NT2/D1 (cell line): ENCODE measurements at regions not wholly inside any gene's neighbourhood (a gene's known extent, or its start where the extent isn't known, plus 50 kb on each side); places are given as distances from the start of the nearest gene placed in this dataset.

Source experiments
- DNase-seq: peaks from one replicate; pipeline ENCODE4 v3.0.0-alpha.2; 2011; ENCODE audit warnings: low read depth, low spot score
- H3K27me3 ChIP-seq: 2 replicates; pipeline ENCODE4 v1.6.0; 2011; ENCODE audit warnings: mild to moderate bottlenecking; ENCODE audit not compliant: insufficient read length, insufficient read depth
- H3K36me3 ChIP-seq: 2 replicates; pipeline ENCODE4 v1.6.1; 2011; ENCODE audit warnings: mild to moderate bottlenecking, low read length, mixed read lengths; ENCODE audit not compliant: insufficient read depth, insufficient read length
- H3K4me1 ChIP-seq: 2 replicates; pipeline ENCODE4 v1.5.1; 2011; ENCODE audit not compliant: insufficient read depth, insufficient read length
- H3K4me3 ChIP-seq: 2 replicates; pipeline ENCODE4 v1.5.1; 2011; ENCODE audit warnings: low read depth; ENCODE audit not compliant: insufficient read length
- H3K9ac ChIP-seq: 2 replicates; pipeline ENCODE4 v1.6.0; 2011; ENCODE audit warnings: low read depth; ENCODE audit not compliant: insufficient read length
- H3K9me3 ChIP-seq: 2 replicates; pipeline ENCODE4 v1.5.1; 2011; ENCODE audit warnings: mild to moderate bottlenecking, low read length; ENCODE audit not compliant: insufficient read depth
- SUZ12 ChIP-seq: IDR thresholded peaks from 2 replicates; pipeline ENCODE4 v1.6.1; 2011; ENCODE audit not compliant: insufficient read length, insufficient read depth; ENCODE audit errors: extremely low read depth
- YY1 ChIP-seq: IDR thresholded peaks from 2 replicates; pipeline ENCODE4 v1.6.1; 2011; ENCODE audit not compliant: insufficient read length, insufficient read depth
- ZNF274 ChIP-seq: IDR thresholded peaks from 2 replicates; pipeline ENCODE4 v1.6.1; 2011; ENCODE audit warnings: mild to moderate bottlenecking, low read depth, low read length

- H3K4me1 ChIP-seq = no peaks in the 10 kb centered on the region
- H3K9me3 ChIP-seq = peaks cover 19% of the 10 kb centered on the region; the same call in 1 of the 2 replicates
- H3K27me3 ChIP-seq = no peaks in the 10 kb centered on the region
- H3K9ac ChIP-seq = no peak overlapping the region
- no peak for DNase-seq
- TF ChIP-seq SUZ12 (no peak), ZNF274 (no peak)
- no peaks in the 10 kb centered on the region for H3K36me3 ChIP-seq
- no peak overlapping the region for H3K4me3 ChIP-seq
Measured at GRCh38 chr1:14034506-14034905, 334.5 kb downstream of the PRDM2 start.

GRCh38 chr1:14037101-14037847 lies 337.3 kb downstream of the PRDM2 start:
- TF ChIP-seq YY1 = no peak
- TF ChIP-seq SUZ12 = no peak
- no peak for TF ChIP-seq ZNF274
- DNase-seq = no peak

GRCh38 chr1:14039582-14040430 lies 339.8 kb downstream of the PRDM2 start:
- Histone ChIP-seq H3K36me3 (no peaks in the 10 kb centered on the region), H3K9me3 (peaks cover 16% of the 10 kb centered on the region), H3K4me3 (no peak overlapping the region), H3K4me1 (no peaks in the 10 kb centered on the region), H3K27me3 (no peaks in the 10 kb centered on the region), H3K9ac (no peak overlapping the region)
- TF ChIP-seq SUZ12 (no peak), YY1 (no peak), ZNF274 (no peak)
- no peak for DNase-seq

More at GRCh38 chr1:14037101-14037847, 337.3 kb downstream of the PRDM2 start:
- Histone ChIP-seq H3K9me3 (peaks cover 32% of the 10 kb centered on the region), H3K27me3 (no peaks in the 10 kb centered on the region), H3K4me1 (no peaks in the 10 kb centered on the region), H3K4me3 (no peak overlapping the region), H3K36me3 (no peaks in the 10 kb centered on the region), H3K9ac (no peak overlapping the region)

- Histone ChIP-seq H3K9ac (no peak overlapping the region), H3K9me3 (no peaks in the 10 kb centered on the region), H3K4me1 (no peaks in the 10 kb centered on the region), H3K27me3 (no peaks in the 10 kb centered on the region), H3K4me3 (no peak overlapping the region), H3K36me3 (no peaks in the 10 kb centered on the region)
- no peak for TF ChIP-seq ZNF274
- no peak for TF ChIP-seq YY1
- no peak for TF ChIP-seq SUZ12
- DNase-seq = no peak
Measured at GRCh38 chr1:14049965-14050364, 350.0 kb downstream of the PRDM2 start.

- Histone ChIP-seq H3K4me3 (no peak overlapping the region), H3K4me1 (no peaks in the 10 kb centered on the region), H3K9me3 (peaks cover 6% of the 10 kb centered on the region; the same call in 1 of the 2 replicates), H3K9ac (no peak overlapping the region), H3K27me3 (no peaks in the 10 kb centered on the region), H3K36me3 (no peaks in the 10 kb centered on the region)
- no peak for DNase-seq
- TF ChIP-seq YY1 (no peak), SUZ12 (no peak), ZNF274 (no peak)
Measured at GRCh38 chr1:14055442-14056223, 355.6 kb downstream of the PRDM2 start.

- TF ChIP-seq ZNF274 (no peak), SUZ12 (no peak), YY1 (no peak)
- Histone ChIP-seq H3K9ac (no peak overlapping the region), H3K27me3 (no peaks in the 10 kb centered on the region), H3K4me3 (no peak overlapping the region), H3K36me3 (no peaks in the 10 kb centered on the region), H3K9me3 (peaks cover 6% of the 10 kb centered on the region; the same call in 1 of the 2 replicates), H3K4me1 (no peaks in the 10 kb centered on the region)
- DNase-seq = no peak
Measured at GRCh38 chr1:14057640-14058039, 357.7 kb downstream of the PRDM2 start.
